Kasumi-1 (cell line): ENCODE measurements at regions not wholly inside any gene's neighbourhood (a gene's known extent, or its start where the extent isn't known, plus 50 kb on each side); places are given as distances from the start of the nearest gene placed in this dataset.

Experiments
- DNase-seq, 2 experiments: peaks; one replicate each; lab custom pipeline; 2025; lab: John Stamatoyannopoulos, UW

DNA sequence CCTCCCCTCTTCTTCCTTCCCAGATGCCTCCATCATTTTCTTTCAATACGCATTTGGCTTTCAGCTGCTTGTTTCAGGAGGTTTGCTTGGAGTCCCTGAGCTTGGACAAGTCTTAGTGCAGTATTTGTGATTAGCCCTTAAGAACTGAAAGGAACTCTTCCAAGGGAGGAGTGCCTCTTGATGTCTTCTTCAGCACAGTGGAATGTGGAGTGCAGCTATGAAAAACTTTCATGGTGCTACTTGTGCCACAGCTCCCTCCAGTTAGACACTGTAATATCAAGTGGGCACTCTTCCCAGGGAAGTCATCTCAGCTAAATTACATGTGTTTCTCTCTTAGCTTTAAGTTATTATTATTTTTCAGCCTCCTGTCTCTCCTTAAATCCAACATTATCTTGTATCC is 173.1 kb downstream of the NECTIN3 start:
- DNase-seq: no peak

DNA sequence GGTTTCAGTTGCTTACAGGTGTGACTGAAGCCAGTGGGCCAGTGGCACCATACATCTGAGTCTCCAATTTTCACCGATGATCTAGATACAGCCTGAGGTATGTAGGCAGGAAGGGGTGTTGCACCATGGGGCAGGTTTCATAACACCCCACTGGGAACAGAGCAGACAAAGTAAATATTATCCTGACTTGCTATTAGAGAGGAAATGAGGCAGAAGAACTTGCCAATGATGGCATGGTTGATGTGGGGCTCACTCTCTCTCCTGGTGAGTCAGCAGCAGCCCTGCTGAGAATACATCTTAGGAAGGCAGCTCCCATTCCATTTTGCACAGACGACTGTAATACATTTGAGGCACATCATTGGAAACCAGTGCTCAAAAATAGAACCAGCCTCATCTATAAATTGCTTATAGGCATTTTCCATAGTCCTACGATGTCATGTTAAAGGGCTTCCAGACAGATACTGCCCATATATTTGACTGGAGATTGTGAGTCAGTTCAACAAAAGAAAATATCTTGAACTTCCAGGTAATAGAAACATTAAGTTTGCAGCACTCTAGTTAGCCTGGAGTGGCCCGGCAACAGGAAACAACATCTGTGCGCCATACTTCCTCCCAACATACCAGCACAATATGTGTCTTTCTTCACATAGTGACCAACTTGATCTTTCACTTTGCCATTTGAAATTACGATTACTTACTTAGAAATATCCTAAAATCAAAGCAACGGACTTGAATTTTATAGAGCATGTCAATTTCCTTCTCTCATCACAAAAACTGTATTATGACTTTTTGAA is 175.5 kb downstream of the NECTIN3 start:
- peak; percentile 33 to 46 for DNase-seq

DNA sequence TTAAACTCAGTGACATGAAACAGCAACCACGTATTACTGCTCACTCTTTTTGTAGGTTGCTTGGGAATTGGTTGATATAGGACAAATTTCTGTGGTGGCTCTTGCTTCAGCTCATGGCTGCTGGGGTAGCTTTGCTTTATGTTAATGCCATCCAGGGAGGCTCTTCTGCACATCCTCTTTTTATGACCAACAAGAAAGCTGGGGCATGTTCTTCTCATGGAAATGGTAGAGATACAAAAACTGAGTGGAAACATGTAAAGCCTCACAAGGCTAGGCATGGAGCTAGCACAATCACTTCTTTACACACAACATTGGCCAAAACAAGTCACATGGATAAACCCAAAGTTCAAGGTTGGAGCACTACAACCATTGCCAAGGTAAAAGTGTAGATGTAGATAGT is 176.8 kb downstream of the NECTIN3 start:
- DNase-seq: no peak

DNA sequence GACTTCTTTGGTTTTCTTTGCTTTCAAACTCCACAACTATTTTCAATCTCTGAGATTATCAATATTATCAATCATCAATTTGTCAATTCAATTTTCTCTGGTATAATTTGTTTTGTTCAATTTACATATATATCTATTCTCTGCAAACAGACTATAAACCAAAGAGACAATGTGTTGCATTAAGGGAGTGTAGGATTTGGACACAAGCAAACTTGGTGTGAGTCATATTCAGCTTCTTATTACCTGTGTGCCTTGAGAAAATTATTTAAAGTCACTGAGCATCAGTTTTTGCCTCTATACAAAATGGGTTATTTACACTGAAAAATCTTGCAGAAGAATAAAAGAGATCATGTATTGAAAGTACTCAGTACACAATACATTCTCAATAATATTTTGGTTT is 177.8 kb downstream of the NECTIN3 start:
- DNase-seq: no peak

DNA sequence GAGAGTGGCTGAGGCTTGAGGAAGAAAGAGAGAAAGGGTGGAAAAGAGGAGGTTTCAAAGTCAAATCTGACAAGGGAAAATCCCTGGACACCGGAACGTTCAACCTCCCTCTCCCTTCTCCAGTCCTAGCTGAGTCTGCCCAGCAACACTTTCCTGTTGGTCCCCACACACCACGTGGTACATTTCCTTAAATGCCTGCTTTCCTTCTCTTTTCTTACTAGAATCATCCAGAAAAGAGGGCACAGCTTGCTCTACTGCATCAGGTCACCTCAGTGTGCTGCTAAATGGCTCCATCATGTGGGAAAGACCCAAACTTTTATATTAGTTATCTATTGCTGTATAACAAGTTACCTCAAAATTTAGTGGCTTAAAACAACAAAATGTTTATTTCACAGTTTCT is 181.2 kb downstream of the NECTIN3 start:
- DNase-seq: peak in 1 of 2 experiments; percentile 7

DNA sequence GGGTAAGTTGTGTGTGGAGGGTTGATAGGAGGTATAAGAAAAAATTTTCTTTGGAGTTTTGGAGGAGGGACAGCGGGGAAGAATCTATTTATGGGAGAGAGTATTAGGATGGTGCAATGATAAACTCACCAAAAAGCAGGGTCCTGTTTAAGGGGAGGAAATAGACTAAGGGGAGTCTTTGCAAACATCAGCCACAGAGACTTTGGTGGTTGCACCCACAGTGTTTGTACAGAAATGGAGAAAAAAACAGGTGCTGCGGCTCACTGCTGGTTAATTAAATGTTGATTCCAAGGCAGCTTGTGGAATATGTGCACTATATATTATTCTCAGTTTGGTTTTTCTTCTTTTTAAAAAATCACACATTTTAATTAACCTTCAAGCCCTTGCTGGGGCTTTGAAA is 182.1 kb downstream of the NECTIN3 start:
- no peak for DNase-seq

DNA sequence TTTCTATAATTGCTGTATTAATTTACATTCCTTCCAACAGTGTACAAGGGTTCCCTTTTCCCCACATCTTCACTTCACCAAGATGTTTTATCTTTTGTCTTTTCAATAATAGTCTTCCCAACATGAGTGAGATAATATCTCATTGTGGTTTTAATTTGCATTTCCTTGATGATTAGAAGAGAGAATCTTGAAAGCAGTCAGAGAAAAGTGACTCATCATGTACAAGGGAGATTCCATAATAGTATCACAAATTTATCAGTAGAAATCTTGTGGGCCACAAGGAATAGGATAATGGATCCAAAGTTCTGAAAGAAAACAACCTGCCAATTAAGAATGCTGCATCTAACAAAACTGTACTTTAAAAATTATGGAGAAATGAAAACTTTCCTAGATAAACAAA is 189.3 kb downstream of the NECTIN3 start:
- DNase-seq: no peak

DNA sequence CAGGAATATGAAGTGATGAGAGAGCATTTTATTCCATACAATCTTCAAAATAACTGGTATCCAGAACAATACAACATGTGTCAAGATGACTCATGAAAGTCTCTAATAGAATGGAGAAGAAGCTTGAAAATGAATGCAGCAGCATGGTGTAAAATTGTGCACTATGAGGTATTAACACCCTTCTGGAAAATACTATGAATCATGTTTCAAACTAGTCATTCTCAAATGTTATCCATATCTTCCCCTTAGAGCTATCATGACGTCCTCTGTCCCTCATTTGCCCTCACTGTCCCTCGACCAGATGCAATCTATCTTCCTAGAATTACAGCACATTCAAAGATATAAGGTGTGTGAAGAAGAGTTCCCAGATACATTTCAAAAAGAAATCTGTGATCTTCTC is 198.2 kb downstream of the NECTIN3 start:
- DNase-seq: no peak

DNA sequence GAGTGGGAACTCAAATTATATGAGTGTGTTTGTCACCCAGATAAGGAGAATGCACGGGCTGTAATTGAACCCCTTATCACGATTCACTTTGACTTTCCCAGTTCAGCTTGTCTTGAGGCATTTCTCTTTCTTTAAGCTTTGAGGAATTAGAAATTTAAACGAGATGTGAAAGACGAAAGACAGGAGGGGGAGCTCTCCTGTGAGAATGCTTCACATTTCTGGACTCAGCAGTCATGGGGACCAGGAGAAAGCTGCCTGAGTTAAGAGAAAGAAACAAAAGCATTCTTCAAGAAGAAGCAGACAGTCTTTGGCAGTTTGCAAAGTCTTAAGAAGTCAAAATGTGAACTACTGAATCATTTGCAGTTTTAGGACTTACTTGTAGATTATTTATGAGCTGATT is 205.6 kb downstream of the NECTIN3 start:
- DNase-seq: peak in 1 of 2 experiments; percentile 4

DNA sequence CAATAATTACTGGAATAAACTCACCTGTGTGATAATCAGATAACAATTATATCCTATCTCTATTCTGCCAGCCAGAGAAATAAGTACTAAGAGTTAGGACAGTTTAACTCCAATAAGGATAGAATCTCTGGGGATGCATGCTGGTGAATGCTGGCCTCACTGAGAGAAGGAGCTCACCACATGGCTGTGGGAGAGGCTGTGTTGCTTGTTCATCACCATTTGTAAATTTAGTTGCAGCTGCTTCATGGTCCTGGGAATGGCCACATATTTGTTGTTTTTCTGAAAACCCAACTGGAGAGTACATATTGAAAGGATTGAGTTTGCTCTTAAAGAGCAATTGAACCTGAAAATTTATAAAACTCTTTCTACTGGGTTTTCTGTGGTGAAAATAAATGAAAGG is 207.3 kb downstream of the NECTIN3 start:
- no peak for DNase-seq

DNA sequence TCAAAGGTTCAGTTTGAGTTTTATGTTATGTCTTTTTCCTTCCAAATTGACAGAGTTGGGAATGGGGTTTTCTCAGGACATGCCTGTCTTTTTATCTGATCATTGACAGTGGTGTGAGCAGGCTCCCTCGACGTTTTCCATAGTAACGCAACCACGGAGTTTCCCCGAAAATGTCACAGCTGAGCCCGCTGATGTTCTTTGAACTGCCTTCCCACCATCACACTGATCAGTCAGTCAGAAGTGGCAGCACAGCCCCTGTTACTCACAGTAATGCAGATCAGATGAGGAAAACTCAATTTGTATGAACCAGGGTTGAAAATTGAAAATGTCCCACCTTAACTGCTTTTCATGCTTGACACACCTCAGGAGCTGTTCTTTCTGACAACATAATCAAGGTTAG is 210.4 kb downstream of the NECTIN3 start:
- no peak for DNase-seq

DNA sequence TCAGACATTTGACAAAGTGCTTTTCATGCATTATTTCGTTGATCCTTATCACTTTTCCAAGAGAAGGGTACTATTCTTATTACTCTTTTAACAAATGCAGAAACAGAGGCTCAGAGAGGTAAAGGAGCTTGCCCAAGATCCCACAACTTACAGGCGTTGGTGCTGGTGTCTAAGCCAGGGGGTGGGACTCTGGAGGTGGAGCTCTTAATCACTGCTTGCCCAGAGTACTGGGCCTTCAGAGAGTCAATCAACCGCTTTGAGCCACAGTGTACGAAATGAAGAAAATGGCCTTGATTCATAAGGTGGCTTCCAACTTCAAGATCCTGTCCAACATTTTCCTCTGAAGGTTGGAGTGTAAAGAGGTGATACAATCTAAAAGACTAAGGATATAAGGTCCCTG is 211.5 kb downstream of the NECTIN3 start:
- DNase-seq: no peak

DNA sequence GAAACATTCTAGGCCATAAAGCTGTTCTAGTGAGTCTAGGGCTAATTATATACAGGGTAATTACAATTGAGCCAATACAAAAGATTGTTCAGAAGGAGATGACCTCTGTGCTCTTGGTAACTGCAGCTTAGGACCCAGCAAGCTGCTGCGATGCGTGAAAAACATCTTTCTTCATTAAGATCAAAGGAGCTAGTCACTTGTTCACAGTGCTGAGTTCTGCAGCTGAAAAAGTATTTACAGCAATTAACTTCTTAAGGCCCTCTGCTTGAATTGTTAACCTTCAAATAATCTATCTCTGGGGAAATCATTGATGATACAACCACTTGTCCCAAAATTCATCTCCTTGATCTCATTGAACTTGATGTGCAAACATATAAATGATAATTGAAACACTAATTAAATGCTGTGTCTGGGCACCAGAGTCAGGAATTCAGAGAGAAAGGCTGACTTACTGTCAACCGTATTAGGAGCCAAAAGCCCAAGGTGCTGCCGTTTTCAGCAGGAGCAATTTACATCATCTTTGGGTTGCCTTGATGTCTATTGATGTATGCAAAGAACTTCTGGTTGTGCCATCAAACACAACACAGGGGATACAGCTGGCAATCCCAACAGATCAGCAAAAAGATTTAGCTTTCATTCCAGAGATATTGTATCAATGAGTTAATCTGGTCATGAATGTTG is 213.0 kb downstream of the NECTIN3 start:
- DNase-seq: no peak

DNA sequence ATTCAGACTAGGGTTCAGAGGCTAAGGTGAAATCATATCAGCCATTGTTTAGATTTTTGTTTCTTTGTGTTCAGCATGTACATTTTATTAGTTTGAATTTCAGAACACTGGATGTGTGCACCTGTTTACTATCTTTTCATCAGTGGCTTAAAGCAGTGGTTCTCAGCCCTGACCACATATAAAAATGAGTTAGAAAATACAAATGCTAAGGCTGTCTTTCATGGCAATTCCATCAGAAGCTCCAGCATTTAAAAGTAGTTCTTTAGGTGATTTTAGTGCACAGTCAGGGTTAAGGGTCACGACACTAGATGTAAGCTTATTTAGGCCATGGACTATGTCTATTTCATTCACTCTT is 213.5 kb downstream of the NECTIN3 start:
- DNase-seq: no peak

DNA sequence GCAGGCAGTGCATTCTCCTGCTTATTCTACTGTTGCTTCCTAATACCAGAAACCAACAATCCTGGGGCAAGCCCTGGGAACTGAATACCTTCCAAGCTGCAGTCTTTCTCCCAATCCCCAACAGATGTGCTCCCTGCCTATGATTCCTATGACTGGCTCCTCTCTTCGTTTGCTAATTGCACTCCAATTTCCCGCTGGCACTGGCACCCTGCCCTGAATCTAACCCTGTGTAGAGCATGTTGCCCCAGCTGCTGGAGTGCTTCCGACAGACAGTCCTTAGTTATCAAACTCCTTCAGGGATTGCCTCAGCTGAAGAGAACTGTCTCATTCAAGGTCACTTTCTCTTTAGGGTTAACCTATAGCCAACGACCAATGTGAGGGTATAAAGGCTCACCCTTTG is 214.1 kb downstream of the NECTIN3 start:
- no peak for DNase-seq

DNA sequence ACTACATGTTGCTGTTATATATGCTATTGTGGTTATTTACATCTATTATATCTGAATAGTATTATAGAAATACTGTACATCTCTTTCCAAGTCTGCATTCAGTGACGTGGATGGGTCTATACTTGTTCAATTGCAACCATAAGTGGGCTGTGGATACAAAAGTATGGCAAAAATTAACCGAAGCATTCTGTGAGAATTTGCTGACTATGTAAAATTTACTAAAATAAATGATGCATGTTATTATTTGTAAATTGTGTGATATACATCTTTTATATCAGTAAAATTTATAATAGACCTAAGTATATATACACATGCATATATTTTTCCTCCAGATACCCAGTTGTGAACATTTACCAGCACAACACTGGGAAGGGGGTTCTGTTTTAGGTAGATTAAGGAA is 215.1 kb downstream of the NECTIN3 start:
- DNase-seq: no peak

DNA sequence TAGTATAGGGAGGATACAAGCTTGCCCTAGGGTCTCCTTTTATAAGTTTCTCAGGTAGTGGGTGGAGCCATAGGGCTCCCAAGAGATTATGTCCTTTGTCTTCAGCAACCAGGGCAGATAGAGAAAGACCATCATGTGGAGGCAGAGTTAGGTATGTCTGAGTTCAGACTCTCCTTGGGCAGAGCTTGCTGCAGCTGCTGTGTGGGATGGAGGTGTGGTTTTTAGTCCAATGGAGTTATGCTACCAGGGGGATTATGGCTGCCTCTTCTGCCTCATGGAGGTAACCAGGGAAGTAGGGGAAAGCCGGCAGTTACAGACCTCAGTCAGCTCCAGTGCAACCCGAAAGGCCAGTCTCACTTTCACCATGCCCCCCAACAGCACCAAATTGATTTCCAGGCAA is 220.5 kb downstream of the NECTIN3 start:
- DNase-seq: no peak

DNA sequence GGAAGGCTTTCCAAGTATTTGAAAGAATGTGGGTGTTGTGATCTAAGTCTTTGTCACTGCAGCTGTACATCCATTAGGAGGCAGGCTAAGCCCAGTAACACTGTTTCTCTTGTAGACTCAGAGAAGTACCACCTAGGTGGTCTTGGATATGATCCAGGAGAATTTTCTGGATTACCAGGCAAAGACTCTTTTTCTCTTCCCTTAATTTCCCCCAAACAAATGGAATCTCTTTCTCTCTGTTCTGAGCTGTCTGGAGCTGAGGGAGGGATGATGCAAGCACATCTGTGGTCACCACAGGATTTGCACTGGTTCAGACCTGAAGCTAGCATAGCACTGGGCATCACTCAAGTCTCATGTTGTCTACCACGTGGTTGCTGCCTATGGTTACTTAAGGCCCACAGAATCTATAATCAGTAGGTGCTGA is 227.6 kb downstream of the NECTIN3 start:
- no peak for DNase-seq

DNA sequence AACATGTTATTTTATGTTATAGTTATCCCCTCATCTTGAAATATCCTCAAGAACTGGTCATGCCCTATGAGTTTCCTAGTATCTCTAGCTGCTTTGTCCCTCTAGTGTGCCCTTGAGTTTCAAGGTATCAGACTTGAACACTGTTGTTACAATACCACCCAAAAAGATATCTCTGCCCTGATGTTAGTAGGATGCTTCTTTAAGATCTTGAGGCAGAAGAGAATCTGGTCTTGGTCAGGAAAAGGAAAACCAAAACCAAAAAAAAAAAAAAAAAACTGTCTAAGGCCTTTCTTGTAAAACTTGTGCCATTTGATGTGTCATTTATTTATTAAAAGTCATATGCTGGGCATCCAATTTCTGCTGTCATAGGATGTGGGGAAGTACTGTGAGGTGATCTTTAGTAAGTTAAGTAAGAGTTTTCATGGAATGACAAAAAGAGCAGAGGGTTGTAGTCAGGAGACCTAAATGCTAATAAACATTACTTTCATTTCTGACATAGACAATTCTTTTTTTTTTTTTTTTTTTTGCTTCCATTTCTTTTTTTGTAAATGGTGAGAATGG is 229.7 kb downstream of the NECTIN3 start:
- DNase-seq: peak in 1 of 2 experiments; percentile 4

DNA sequence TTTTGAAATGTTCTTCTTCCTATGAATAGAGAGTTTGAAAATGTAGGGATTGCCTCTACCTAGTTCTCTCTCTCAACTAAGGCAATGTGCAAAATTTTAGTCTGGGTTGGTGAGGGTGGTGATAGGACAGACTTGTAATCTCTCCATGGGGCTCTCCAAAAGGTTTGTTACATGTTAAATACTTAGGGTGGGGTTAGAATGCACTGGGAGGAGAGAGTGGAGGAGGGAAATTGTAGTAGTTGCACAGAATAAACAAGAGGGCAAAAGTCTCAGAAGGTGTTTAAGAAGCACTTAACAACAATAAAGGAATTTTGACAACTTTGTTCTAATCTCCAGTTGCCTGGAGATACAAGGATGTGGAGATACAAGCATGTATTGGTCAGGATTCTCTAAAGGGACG is 230.4 kb downstream of the NECTIN3 start:
- no peak for DNase-seq

DNA sequence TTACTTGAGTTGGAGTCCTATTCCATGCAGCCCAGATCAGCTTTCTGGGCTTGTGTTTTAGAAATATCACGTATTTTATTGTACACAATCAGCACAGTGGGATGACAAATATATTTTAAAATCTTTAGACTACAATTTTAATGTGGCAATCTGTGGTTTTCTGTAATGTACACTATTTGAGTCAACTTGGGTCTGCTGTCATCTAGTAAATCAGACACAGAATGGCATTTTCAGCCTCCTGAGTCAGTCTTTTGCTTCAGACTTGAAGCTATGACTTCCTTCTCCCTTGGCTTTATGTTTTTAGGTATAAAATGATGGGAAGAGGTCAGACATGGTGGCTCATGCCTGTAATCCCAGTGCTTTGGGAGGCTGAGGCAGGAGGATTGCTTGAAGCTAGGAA is 232.1 kb downstream of the NECTIN3 start:
- DNase-seq: no peak

DNA sequence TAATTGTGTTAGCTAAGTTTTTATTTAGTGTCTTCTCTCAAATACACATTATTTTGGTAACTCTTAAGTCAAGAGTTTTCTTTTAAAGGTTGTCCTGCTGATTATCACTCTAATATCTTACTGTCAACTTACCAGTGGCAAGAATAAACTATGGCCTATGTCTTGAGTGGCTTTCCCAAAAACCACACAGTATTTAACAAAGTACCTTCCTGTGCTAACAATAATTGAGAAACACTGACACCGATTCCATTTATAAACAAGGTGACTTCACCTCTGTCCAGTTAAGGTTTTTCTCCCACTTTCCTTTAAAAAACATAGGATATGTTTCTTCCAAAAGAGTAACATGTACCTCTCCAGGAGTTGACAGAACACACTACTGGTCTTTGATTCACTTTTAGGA is 234.3 kb upstream of the CD96 start:
- DNase-seq: no peak

DNA sequence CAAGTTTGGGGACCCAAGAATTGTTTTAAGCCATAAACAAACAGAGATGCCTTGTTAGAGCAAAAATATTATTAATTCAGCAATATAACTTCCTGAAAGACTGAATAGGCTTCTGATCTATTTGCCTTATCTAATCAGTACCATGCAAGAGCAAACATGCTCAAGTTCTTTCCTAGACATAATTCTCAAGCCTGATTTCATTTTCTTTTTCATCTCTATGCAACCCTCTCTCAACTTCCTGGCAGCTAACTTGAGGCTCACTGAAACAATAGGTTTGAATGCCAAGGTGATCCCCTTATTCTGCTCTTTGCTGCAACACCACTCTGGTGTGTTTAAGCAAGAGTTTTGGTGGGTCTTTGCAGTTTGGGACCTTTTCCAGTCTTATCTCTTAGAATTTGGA is 230.9 kb upstream of the CD96 start:
- no peak for DNase-seq
